Activated T-cell treated with anti-CD3 and anti-CD28 coated beads, Interleukin-2, amount 50 U/mL, for 24 hours (primary cell): ENCODE measurements at regions not wholly inside any gene's neighbourhood (a gene's known extent, or its start where the extent isn't known, plus 50 kb on each side); places are given as distances from the start of the nearest gene placed in this dataset.

ENCODE experiments used
- DNase-seq: peaks from one replicate; pipeline ENCODE4 v3.0.0-alpha.2; 2020
- H3K27ac Mint-ChIP-seq: 2 replicates; pipeline ENCODE4 v1.8.0; 2020; ENCODE audit warnings: mild to moderate bottlenecking, mixed read lengths
- H3K27me3 Mint-ChIP-seq: 2 replicates; pipeline ENCODE4 v1.8.0; 2020; ENCODE audit warnings: mixed read lengths
- H3K36me3 Mint-ChIP-seq: 2 replicates; pipeline ENCODE4 v1.8.0; 2020; ENCODE audit warnings: low read depth, mixed read lengths
- H3K4me1 Mint-ChIP-seq: 2 replicates; pipeline ENCODE4 v1.8.0; 2020; ENCODE audit warnings: low read depth, mixed read lengths
- H3K4me3 Mint-ChIP-seq: 2 replicates; pipeline ENCODE4 v1.8.0; 2020; ENCODE audit warnings: mild to moderate bottlenecking, moderate library complexity, mixed read lengths
- H3K9me3 Mint-ChIP-seq: 2 replicates; pipeline ENCODE4 v1.8.0; 2020; ENCODE audit warnings: mixed read lengths

GRCh38 chr13:63425131-63425530 lies 2009.5 kb upstream of the PCDH20 start:
- Mint-ChIP-seq H3K4me3 (no peak overlapping the region), H3K9me3 (peaks cover 15% of the 10 kb centered on the region), H3K27ac (no peak overlapping the region), H3K36me3 (no peaks in the 10 kb centered on the region), H3K27me3 (no peaks in the 10 kb centered on the region), H3K4me1 (no peaks in the 10 kb centered on the region)
- DNase-seq, result no peak

GRCh38 chr13:63421123-63421522 lies 2005.5 kb upstream of the PCDH20 start:
- Mint-ChIP-seq H3K27me3 (no peaks in the 10 kb centered on the region), H3K27ac (no peak overlapping the region), H3K4me1 (no peaks in the 10 kb centered on the region), H3K36me3 (no peaks in the 10 kb centered on the region), H3K4me3 (no peak overlapping the region), H3K9me3 (peaks cover 20% of the 10 kb centered on the region)
- no peak for DNase-seq

GRCh38 chr13:63420685-63421084 lies 2005.0 kb upstream of the PCDH20 start:
- Mint-ChIP-seq H3K9me3 (peaks cover 20% of the 10 kb centered on the region), H3K4me3 (no peak overlapping the region), H3K4me1 (no peaks in the 10 kb centered on the region), H3K36me3 (no peaks in the 10 kb centered on the region), H3K27me3 (no peaks in the 10 kb centered on the region), H3K27ac (no peak overlapping the region)
- DNase-seq, result no peak

- Mint-ChIP-seq H3K9me3 (peaks cover 8% of the 10 kb centered on the region), H3K4me3 (no peak overlapping the region), H3K27me3 (no peaks in the 10 kb centered on the region), H3K27ac (no peak overlapping the region), H3K36me3 (no peaks in the 10 kb centered on the region), H3K4me1 (no peaks in the 10 kb centered on the region)
- no peak for DNase-seq
Measured at GRCh38 chr13:63414247-63414646, 1998.6 kb upstream of the PCDH20 start.

- Mint-ChIP-seq H3K27ac (no peak overlapping the region), H3K36me3 (no peaks in the 10 kb centered on the region), H3K27me3 (no peaks in the 10 kb centered on the region), H3K4me1 (no peaks in the 10 kb centered on the region), H3K4me3 (no peak overlapping the region), H3K9me3 (peaks cover 17% of the 10 kb centered on the region)
- DNase-seq, result no peak
Measured at GRCh38 chr13:63409791-63410351, 1994.2 kb upstream of the PCDH20 start.

GRCh38 chr13:63408331-63409189 lies 1992.9 kb upstream of the PCDH20 start:
- H3K4me1 Mint-ChIP-seq, result no peaks in the 10 kb centered on the region
- H3K27me3 Mint-ChIP-seq, result no peaks in the 10 kb centered on the region
- H3K36me3 Mint-ChIP-seq, result no peaks in the 10 kb centered on the region
- H3K9me3 Mint-ChIP-seq, result peaks cover 20% of the 10 kb centered on the region
- no peak overlapping the region for H3K4me3 Mint-ChIP-seq
- H3K27ac Mint-ChIP-seq, result no peak overlapping the region
- no peak for DNase-seq

- Mint-ChIP-seq H3K4me1 (no peaks in the 10 kb centered on the region), H3K4me3 (no peak overlapping the region), H3K9me3 (peaks cover 31% of the 10 kb centered on the region), H3K27me3 (no peaks in the 10 kb centered on the region), H3K27ac (no peak overlapping the region), H3K36me3 (no peaks in the 10 kb centered on the region)
- no peak for DNase-seq
Measured at GRCh38 chr13:63403733-63404132, 1988.1 kb upstream of the PCDH20 start.

- DNase-seq, result no peak
- H3K4me1 Mint-ChIP-seq, result no peaks in the 10 kb centered on the region
- H3K4me3 Mint-ChIP-seq, result no peak overlapping the region
- no peaks in the 10 kb centered on the region for H3K36me3 Mint-ChIP-seq
- H3K27me3 Mint-ChIP-seq, result no peaks in the 10 kb centered on the region
- H3K9me3 Mint-ChIP-seq, result peaks cover 11% of the 10 kb centered on the region
- no peak overlapping the region for H3K27ac Mint-ChIP-seq
Measured at GRCh38 chr13:63396746-63397145, 1981.1 kb upstream of the PCDH20 start.

- no peak for DNase-seq
- no peak overlapping the region for H3K4me3 Mint-ChIP-seq
- H3K27ac Mint-ChIP-seq, result no peak overlapping the region
- peaks cover 9% of the 10 kb centered on the region for H3K9me3 Mint-ChIP-seq
- no peaks in the 10 kb centered on the region for H3K4me1 Mint-ChIP-seq
- no peaks in the 10 kb centered on the region for H3K27me3 Mint-ChIP-seq
- no peaks in the 10 kb centered on the region for H3K36me3 Mint-ChIP-seq
Measured at GRCh38 chr13:63393112-63393511, 1977.5 kb upstream of the PCDH20 start.

- Mint-ChIP-seq H3K4me3 (no peak overlapping the region), H3K36me3 (no peaks in the 10 kb centered on the region), H3K9me3 (peaks cover 16% of the 10 kb centered on the region), H3K27me3 (no peaks in the 10 kb centered on the region), H3K27ac (no peak overlapping the region), H3K4me1 (no peaks in the 10 kb centered on the region)
- DNase-seq, result no peak
Measured at GRCh38 chr13:63389756-63390155, 1974.1 kb upstream of the PCDH20 start.

GRCh38 chr13:63381078-63381859 lies 1965.6 kb upstream of the PCDH20 start:
- Mint-ChIP-seq H3K36me3 (no peaks in the 10 kb centered on the region), H3K27me3 (no peaks in the 10 kb centered on the region), H3K4me1 (no peaks in the 10 kb centered on the region), H3K4me3 (no peak overlapping the region), H3K9me3 (peaks cover 29% of the 10 kb centered on the region), H3K27ac (no peak overlapping the region)
- no peak for DNase-seq

GRCh38 chr13:63377986-63378385 lies 1962.3 kb upstream of the PCDH20 start:
- no peak overlapping the region for H3K4me3 Mint-ChIP-seq
- H3K4me1 Mint-ChIP-seq, result no peaks in the 10 kb centered on the region
- H3K27ac Mint-ChIP-seq, result no peak overlapping the region
- H3K9me3 Mint-ChIP-seq, result peaks cover 30% of the 10 kb centered on the region
- no peaks in the 10 kb centered on the region for H3K36me3 Mint-ChIP-seq
- no peaks in the 10 kb centered on the region for H3K27me3 Mint-ChIP-seq
- DNase-seq, result no peak

- Mint-ChIP-seq H3K27ac (no peak overlapping the region), H3K4me3 (no peak overlapping the region), H3K27me3 (no peaks in the 10 kb centered on the region), H3K4me1 (no peaks in the 10 kb centered on the region), H3K9me3 (peaks cover 9% of the 10 kb centered on the region), H3K36me3 (no peaks in the 10 kb centered on the region)
- no peak for DNase-seq
Measured at GRCh38 chr13:63370101-63370500, 1954.5 kb upstream of the PCDH20 start.

GRCh38 chr13:63367522-63368198 lies 1952.0 kb upstream of the PCDH20 start:
- Mint-ChIP-seq H3K4me3 (no peak overlapping the region), H3K27me3 (no peaks in the 10 kb centered on the region), H3K9me3 (peaks cover 5% of the 10 kb centered on the region), H3K36me3 (no peaks in the 10 kb centered on the region), H3K27ac (no peak overlapping the region), H3K4me1 (no peaks in the 10 kb centered on the region)
- DNase-seq, result no peak
